ENCODE measurements at regions not wholly inside any gene's neighbourhood (a gene's known extent, or its start where the extent isn't known, plus 50 kb on each side); places are given as distances from the start of the nearest gene placed in this dataset.

GRCh38 chr1:238953448-238954010, 432.8 kb upstream of the CHRM3 start:
- Histone ChIP-seq H3K4me3 (ENCODE audit: low read depth, low read length, poor library complexity, severe bottlenecking) (no peak overlapping the region), H3K4me2 (ENCODE audit: low read length) (no peak overlapping the region), H4K20me1 (ENCODE audit: insufficient read depth, low read length) (no peaks in the 10 kb centered on the region), H2AFZ (ENCODE audit: low read length) (no peak overlapping the region), H3K9me2 (ENCODE audit: insufficient read depth, low read length) (no peaks in the 10 kb centered on the region), H3K79me2 (ENCODE audit: insufficient read depth, low read depth, low read length) (no peaks in the 10 kb centered on the region), H3K4me1 (ENCODE audit: insufficient read depth, low read length, poor library complexity, severe bottlenecking) (no peaks in the 10 kb centered on the region), H3K27ac (ENCODE audit: low read depth, low read length, poor library complexity, severe bottlenecking) (no peak overlapping the region), H3K36me3 (ENCODE audit: insufficient read depth, low read length) (no peaks in the 10 kb centered on the region), H3K9me3 (ENCODE audit: low read length) (no peaks in the 10 kb centered on the region)
- CTCF ChIA-PET (ENCODE audit: unreplicated experiment) = no interaction called here
- DNase-seq (ENCODE audit: low spot score) = no peak
- POLR2A ChIA-PET = no interaction called here
- no TSS peak for BruUV-seq (replicated peaks)
- intact Hi-C loops (cut with micrococcal nuclease; ENCODE audit: unreplicated experiment) = no loop called here
- TF ChIP-seq CTCF (conservative IDR thresholded peaks at IDR 0.05; ENCODE audit: low read length) (no peak), EZH2phosphoT487 (IDR thresholded peaks at IDR 0.05; ENCODE audit: borderline replicate concordance, low read depth, low read length) (no peak)

GRCh38 chr1:238951809-238952208, 434.6 kb upstream of the CHRM3 start:
- no peaks in the 10 kb centered on the region for H3K36me3 ChIP-seq (ENCODE audit: insufficient read depth, low read length)
- TF ChIP-seq CTCF (conservative IDR thresholded peaks at IDR 0.05; ENCODE audit: low read length) (0 out of 2 replicates have a peak, but pooled peaks have one; percentile 30), EZH2phosphoT487 (IDR thresholded peaks at IDR 0.05; ENCODE audit: borderline replicate concordance, low read depth, low read length) (no peak)
- no peak overlapping the region for H3K4me2 ChIP-seq (ENCODE audit: low read length)
- H3K79me2 ChIP-seq (ENCODE audit: insufficient read depth, low read depth, low read length) = no peaks in the 10 kb centered on the region
- no peak overlapping the region for H2AFZ ChIP-seq (ENCODE audit: low read length)
- no peak overlapping the region for H3K27ac ChIP-seq (ENCODE audit: low read depth, low read length, poor library complexity, severe bottlenecking)
- no peak overlapping the region for H3K4me3 ChIP-seq (ENCODE audit: low read depth, low read length, poor library complexity, severe bottlenecking)
- POLR2A ChIA-PET = no interaction called here
- CTCF ChIA-PET (ENCODE audit: unreplicated experiment) = no interaction called here
- no peaks in the 10 kb centered on the region for H3K4me1 ChIP-seq (ENCODE audit: insufficient read depth, low read length, poor library complexity, severe bottlenecking)
- no peak for DNase-seq (ENCODE audit: low spot score)
- H3K9me3 ChIP-seq (ENCODE audit: low read length) = no peaks in the 10 kb centered on the region
- no TSS peak for BruUV-seq (replicated peaks)
- intact Hi-C loops (cut with micrococcal nuclease; ENCODE audit: unreplicated experiment) = no loop called here
- no peaks in the 10 kb centered on the region for H3K9me2 ChIP-seq (ENCODE audit: insufficient read depth, low read length)
- no peaks in the 10 kb centered on the region for H4K20me1 ChIP-seq (ENCODE audit: insufficient read depth, low read length)

- TF ChIP-seq EZH2phosphoT487 (IDR thresholded peaks at IDR 0.05; ENCODE audit: borderline replicate concordance, low read depth, low read length) (no peak), CTCF (conservative IDR thresholded peaks at IDR 0.05; ENCODE audit: low read length) (no peak)
- H3K9me2 ChIP-seq (ENCODE audit: insufficient read depth, low read length) = no peaks in the 10 kb centered on the region
These were observed 435.6 kb upstream of the CHRM3 start for GRCh38 chr1:238950784-238951183.

More at GRCh38 chr1:238950784-238951183, 435.6 kb upstream of the CHRM3 start:
- no peaks in the 10 kb centered on the region for H3K9me3 ChIP-seq (ENCODE audit: low read length)
- no peaks in the 10 kb centered on the region for H3K4me1 ChIP-seq (ENCODE audit: insufficient read depth, low read length, poor library complexity, severe bottlenecking)
- intact Hi-C loops (cut with micrococcal nuclease; ENCODE audit: unreplicated experiment) = no loop called here
- CTCF ChIA-PET (ENCODE audit: unreplicated experiment) = no interaction called here
- H3K4me3 ChIP-seq (ENCODE audit: low read depth, low read length, poor library complexity, severe bottlenecking) = no peak overlapping the region
- no peaks in the 10 kb centered on the region for H4K20me1 ChIP-seq (ENCODE audit: insufficient read depth, low read length)
- DNase-seq (ENCODE audit: low spot score) = no peak
- no TSS peak for BruUV-seq (replicated peaks)
- H3K36me3 ChIP-seq (ENCODE audit: insufficient read depth, low read length) = no peaks in the 10 kb centered on the region
- H3K27ac ChIP-seq (ENCODE audit: low read depth, low read length, poor library complexity, severe bottlenecking) = no peak overlapping the region
- no peak overlapping the region for H2AFZ ChIP-seq (ENCODE audit: low read length)
- no peaks in the 10 kb centered on the region for H3K79me2 ChIP-seq (ENCODE audit: insufficient read depth, low read depth, low read length)
- POLR2A ChIA-PET = no interaction called here
- H3K4me2 ChIP-seq (ENCODE audit: low read length) = no peak overlapping the region

All from OCI-LY7 (cell line).